GM23338 (cell line): ENCODE measurements at regions not wholly inside any gene's neighbourhood (a gene's known extent, or its start where the extent isn't known, plus 50 kb on each side); places are given as distances from the start of the nearest gene placed in this dataset.

ENCODE experiments used
- ATAC-seq: fragments of 200-7000 bp; cut with Tn5 transposase; 3 replicates; pipeline ENCODE4 v1.9.1; 2020
- DNase-seq: peaks from one replicate; pipeline ENCODE4 v3.0.0-alpha.2; 2015; ENCODE audit warnings: low spot score
- H2AFZ ChIP-seq: fragments of 200-600 bp; sonication (generic); 2 replicates; pipeline ENCODE4 v1.8.0; 2016; ENCODE audit warnings: antibody characterized with exemption, mild to moderate bottlenecking, moderate library complexity
- H3F3A ChIP-seq: fragments of 200-600 bp; sonication (generic); replicated peaks from 2 replicates; pipeline ENCODE4 v1.8.0; 2017; ENCODE audit warnings: antibody characterized with exemption, mixed run types, low read depth
- H3K27ac ChIP-seq: fragments of 200-600 bp; sonication (generic); 2 replicates; pipeline ENCODE4 v1.6.1; 2016; ENCODE audit warnings: low read depth
- H3K27me3 ChIP-seq: fragments of 200-600 bp; sonication (generic); 2 replicates; pipeline ENCODE4 v1.8.0; 2016; ENCODE audit warnings: mild to moderate bottlenecking, mixed run types, moderate library complexity; ENCODE audit not compliant: insufficient read depth
- H3K36me3 ChIP-seq: fragments of 200-600 bp; sonication (generic); 2 replicates; pipeline ENCODE4 v1.8.0; 2016; ENCODE audit warnings: mild to moderate bottlenecking; ENCODE audit not compliant: insufficient read depth
- H3K4me1 ChIP-seq: fragments of 200-600 bp; sonication (generic); 2 replicates; pipeline ENCODE4 v1.8.0; 2016; ENCODE audit warnings: mild to moderate bottlenecking, moderate library complexity; ENCODE audit not compliant: insufficient read depth
- H3K4me2 ChIP-seq: fragments of 200-600 bp; sonication (generic); 2 replicates; pipeline ENCODE4 v1.7.1; 2017; ENCODE audit warnings: mixed run types
- H3K4me3 ChIP-seq: fragments of 200-600 bp; sonication (generic); 2 replicates; pipeline ENCODE4 v1.6.1; 2016; ENCODE audit warnings: mixed run types
- H3K79me2 ChIP-seq: fragments of 200-600 bp; sonication (generic); replicated peaks from 2 replicates; pipeline ENCODE4 v1.8.0; 2017; ENCODE audit warnings: mild to moderate bottlenecking; ENCODE audit not compliant: insufficient read depth
- H3K9me2 ChIP-seq: fragments of 200-600 bp; sonication (generic); 2 replicates; pipeline ENCODE4 v1.8.0; 2017; ENCODE audit not compliant: insufficient read depth
- H4K20me1 ChIP-seq: fragments of 200-600 bp; sonication (generic); replicated peaks from 2 replicates; pipeline ENCODE4 v1.8.0; 2017; ENCODE audit warnings: mild to moderate bottlenecking; ENCODE audit not compliant: insufficient read depth
- H3K27ac Mint-ChIP-seq: 2 replicates; pipeline ENCODE4 v1.8.0; 2020; ENCODE audit warnings: inconsistent platforms, mild to moderate bottlenecking, moderate library complexity, mixed read lengths
- H3K27me3 Mint-ChIP-seq: 3 replicates; pipeline ENCODE4 v1.8.0; 2022; ENCODE audit warnings: low read depth, mild to moderate bottlenecking, moderate library complexity, mixed read lengths, inconsistent platforms; ENCODE audit not compliant: insufficient read depth, poor library complexity
- H3K36me3 Mint-ChIP-seq: 3 replicates; pipeline ENCODE4 v1.8.0; 2021; ENCODE audit warnings: low read depth, mild to moderate bottlenecking, inconsistent platforms, moderate library complexity, mixed read lengths
- H3K4me1 Mint-ChIP-seq: 3 replicates; pipeline ENCODE4 v1.8.0; 2020; ENCODE audit warnings: mild to moderate bottlenecking, inconsistent platforms, mixed read lengths
- H3K4me3 Mint-ChIP-seq: 3 replicates; pipeline ENCODE4 v1.8.0; 2021; ENCODE audit warnings: moderate library complexity, mild to moderate bottlenecking, inconsistent platforms, mixed read lengths
- H3K9me3 Mint-ChIP-seq: 3 replicates; pipeline ENCODE4 v1.8.0; 2020; ENCODE audit warnings: moderate library complexity, mild to moderate bottlenecking, inconsistent platforms, mixed read lengths
- CREB1 ChIP-seq: fragments of 250-450 bp; sonication (Bioruptor Pico); IDR thresholded peaks from 2 replicates; pipeline ENCODE4 v1.5.0; 2020; ENCODE audit warnings: low read depth, mild to moderate bottlenecking, moderate library complexity
- CTCF ChIP-seq, 2 experiments: fragments of 200-600 bp in 1 of 2; sonication (generic) in 1 of 2; conservative IDR thresholded peaks; 2 replicates each; pipeline versions ENCODE4 v1.5.1 to v1.6.1; 2016 to 2017; ENCODE audit warnings: antibody characterized with exemption in 2 of 2, low read depth in 2 of 2, mild to moderate bottlenecking in 2 of 2, moderate library complexity in 1 of 2
- ETS1 ChIP-seq: IDR thresholded peaks from 2 replicates; pipeline ENCODE4 v1.6.1; 2016; ENCODE audit warnings: antibody characterized with exemption
- EZH2 ChIP-seq: fragments of 200-600 bp; sonication (generic); IDR thresholded peaks from one replicate; pipeline ENCODE4 v1.8.0; 2017; ENCODE audit warnings: antibody characterized with exemption, mild to moderate bottlenecking, low read depth; ENCODE audit not compliant: unreplicated experiment
- EZH2phosphoT487 ChIP-seq: fragments of 200-600 bp; sonication (generic); IDR thresholded peaks from one replicate; pipeline ENCODE4 v1.8.1; 2018; ENCODE audit warnings: antibody characterized with exemption; ENCODE audit not compliant: unreplicated experiment
- JUNB ChIP-seq: IDR thresholded peaks from one replicate; pipeline ENCODE4 v1.6.1; 2016; ENCODE audit warnings: antibody characterized with exemption; ENCODE audit not compliant: unreplicated experiment
- NANOG ChIP-seq: IDR thresholded peaks from 2 replicates; pipeline ENCODE4 v1.6.1; 2016; ENCODE audit warnings: antibody characterized with exemption, borderline replicate concordance
- POLR2AphosphoS5 ChIP-seq: IDR thresholded peaks from 2 replicates; pipeline ENCODE4 v1.6.1; 2016; ENCODE audit warnings: antibody characterized with exemption, low read depth
- REST ChIP-seq: IDR thresholded peaks from one replicate; pipeline ENCODE4 v1.6.1; 2018; ENCODE audit warnings: antibody characterized with exemption; ENCODE audit not compliant: unreplicated experiment
- STAT1 ChIP-seq: IDR thresholded peaks from one replicate; pipeline ENCODE4 v1.6.1; 2016; ENCODE audit warnings: antibody characterized with exemption; ENCODE audit not compliant: unreplicated experiment
- ZNF114 ChIP-seq: fragments of 250-450 bp; sonication (Bioruptor Pico); IDR thresholded peaks from 2 replicates; pipeline ENCODE4 v1.5.0; 2020; ENCODE audit warnings: mild to moderate bottlenecking, moderate library complexity
- ZNF331 ChIP-seq: fragments of 250-450 bp; sonication (Bioruptor Pico); IDR thresholded peaks from 2 replicates; pipeline ENCODE4 v1.5.0; 2020; ENCODE audit warnings: low read depth, mild to moderate bottlenecking, moderate library complexity
- ZNF462 ChIP-seq: fragments of 250-450 bp; sonication (Bioruptor Pico); IDR thresholded peaks from 2 replicates; pipeline ENCODE4 v1.5.0; 2020; ENCODE audit warnings: mild to moderate bottlenecking, moderate library complexity

GRCh38 chr9:26459959-26460358 is 432.6 kb downstream of the CAAP1 start:
- Histone ChIP-seq H3K27me3 (no peaks in the 10 kb centered on the region), H4K20me1 (no peaks in the 10 kb centered on the region), H3K79me2 (no peaks in the 10 kb centered on the region), H3K9me2 (no peaks in the 10 kb centered on the region), H3K4me1 (no peaks in the 10 kb centered on the region), H3K36me3 (no peaks in the 10 kb centered on the region), H3K27ac (no peak overlapping the region), H3F3A (no peaks in the 10 kb centered on the region), H3K4me3 (no peak overlapping the region), H3K4me2 (no peak overlapping the region), H2AFZ (no peak overlapping the region)
- no peak overlapping the region for H3K4me3 Mint-ChIP-seq
- no peak for ATAC-seq
- no peak overlapping the region for H3K27ac Mint-ChIP-seq
- TF ChIP-seq ZNF331 (CRISPR knock-in tag) (no peak), POLR2AphosphoS5 (no peak), ETS1 (no peak), NANOG (no peak), EZH2 (no peak), EZH2phosphoT487 (no peak), ZNF462 (CRISPR knock-in tag) (no peak), CREB1 (CRISPR knock-in tag) (no peak), STAT1 (no peak), REST (no peak), CTCF (conservative IDR thresholded peaks at IDR 0.05; ENCODE audit: low read depth in 2 of 2) (no peak), JUNB (no peak), ZNF114 (CRISPR knock-in tag) (no peak)
- no peaks in the 10 kb centered on the region for H3K9me3 Mint-ChIP-seq
- no peaks in the 10 kb centered on the region; the same call in 1 of the 3 replicates for H3K4me1 Mint-ChIP-seq
- DNase-seq, result no peak
- H3K36me3 Mint-ChIP-seq, result no peaks in the 10 kb centered on the region
- H3K27me3 Mint-ChIP-seq, result no peaks in the 10 kb centered on the region
